ENCODE measurements at regions not wholly inside any gene's neighbourhood (a gene's known extent, or its start where the extent isn't known, plus 50 kb on each side); places are given as distances from the start of the nearest gene placed in this dataset.

GRCh38 chr16:24471561-24472350, 67.6 kb upstream of the RBBP6 start:
- no peak for DNase-seq
- Mint-ChIP-seq H3K27me3 (peaks cover 3% of the 10 kb centered on the region), H3K9me3 (ENCODE audit: low read depth) (peaks cover 2% of the 10 kb centered on the region), H3K36me3 (no peaks in the 10 kb centered on the region), H3K4me1 (no peaks in the 10 kb centered on the region), H3K27ac (no peak overlapping the region), H3K4me3 (no peak overlapping the region)
- CTCF ChIA-PET, result no interaction called here
- no peak for ATAC-seq

DNA sequence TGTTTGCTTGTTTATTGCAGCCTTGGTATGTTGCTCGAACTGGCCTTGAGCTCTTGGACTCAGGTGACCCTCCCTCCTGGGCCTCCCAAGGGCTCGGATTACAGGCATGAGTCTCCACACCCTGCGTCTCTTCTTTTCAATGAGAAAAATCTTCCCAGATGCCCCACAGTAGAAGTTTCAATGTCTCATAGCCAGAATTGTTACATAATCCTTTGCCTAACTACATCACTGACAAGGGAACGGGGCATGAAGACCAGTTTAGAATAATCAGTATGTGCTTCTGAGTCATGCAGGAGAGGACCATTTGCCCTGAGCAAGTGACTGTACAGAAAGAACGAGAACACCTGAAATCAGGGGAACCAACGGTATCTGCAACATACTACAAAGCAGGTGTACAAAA, 61.9 kb upstream of the RBBP6 start:
- Mint-ChIP-seq H3K36me3 (no peaks in the 10 kb centered on the region), H3K27me3 (no peaks in the 10 kb centered on the region), H3K4me1 (no peaks in the 10 kb centered on the region), H3K9me3 (ENCODE audit: low read depth) (peaks cover 2% of the 10 kb centered on the region), H3K4me3 (no peak overlapping the region), H3K27ac (no peak overlapping the region)
- ATAC-seq, result no peak
- DNase-seq, result no peak
- CTCF ChIA-PET, result no interaction called here

- CTCF ChIA-PET, result no interaction called here
- peaks cover 2% of the 10 kb centered on the region for H3K9me3 Mint-ChIP-seq (ENCODE audit: low read depth)
- H3K27me3 Mint-ChIP-seq, result no peaks in the 10 kb centered on the region
- no peaks in the 10 kb centered on the region for H3K36me3 Mint-ChIP-seq
- no peaks in the 10 kb centered on the region for H3K4me1 Mint-ChIP-seq
- DNase-seq (no peak), ATAC-seq (no peak)
- H3K27ac Mint-ChIP-seq, result no peak overlapping the region
- no peak overlapping the region for H3K4me3 Mint-ChIP-seq
Measured at GRCh38 chr16:24478401-24478800, 61.0 kb upstream of the RBBP6 start.

DNA sequence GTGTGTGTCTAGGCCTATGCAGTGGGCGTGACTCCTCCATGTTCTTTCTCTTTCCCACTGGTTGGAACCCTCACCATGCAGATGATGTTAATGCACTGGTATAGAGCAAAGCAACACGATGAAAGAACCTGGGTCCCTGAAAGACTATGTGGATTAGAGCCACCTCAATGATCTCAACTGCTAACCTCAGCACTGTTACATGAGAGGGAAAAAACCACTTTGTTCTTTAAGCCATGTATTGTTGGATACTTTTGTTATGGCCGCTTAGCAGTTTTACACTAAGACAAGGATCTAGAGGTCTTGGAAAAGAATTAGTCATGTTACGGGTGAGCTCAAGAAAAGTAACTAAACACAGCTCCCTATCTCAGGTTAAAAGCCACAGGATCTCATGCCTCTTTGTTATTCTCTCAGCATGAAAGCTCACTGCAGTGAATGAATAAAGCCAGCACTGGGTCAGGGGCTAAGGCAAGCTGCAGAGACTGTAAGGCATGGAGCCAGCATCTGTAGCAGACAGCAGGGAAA, 56.6 kb upstream of the RBBP6 start:
- H3K27ac Mint-ChIP-seq, result no peak overlapping the region
- no peaks in the 10 kb centered on the region for H3K9me3 Mint-ChIP-seq (ENCODE audit: low read depth)
- CTCF ChIA-PET, result no interaction called here
- H3K4me3 Mint-ChIP-seq, result no peak overlapping the region
- ATAC-seq, result no peak
- no peaks in the 10 kb centered on the region for H3K36me3 Mint-ChIP-seq
- no peak for DNase-seq
- no peaks in the 10 kb centered on the region for H3K4me1 Mint-ChIP-seq
- H3K27me3 Mint-ChIP-seq, result peaks cover 9% of the 10 kb centered on the region

- H3K4me1 Mint-ChIP-seq, result no peaks in the 10 kb centered on the region
- CTCF ChIA-PET, result no interaction called here
- DNase-seq (no peak), ATAC-seq (no peak)
- no peak overlapping the region for H3K27ac Mint-ChIP-seq
- H3K4me3 Mint-ChIP-seq, result no peak overlapping the region
- peaks cover 22% of the 10 kb centered on the region for H3K27me3 Mint-ChIP-seq
- H3K9me3 Mint-ChIP-seq (ENCODE audit: low read depth), result peaks cover 3% of the 10 kb centered on the region
- H3K36me3 Mint-ChIP-seq, result peaks cover 1% of the 10 kb centered on the region
Measured at GRCh38 chr16:24488045-24488444, 51.3 kb upstream of the RBBP6 start.

Data from activated CD8-positive, alpha-beta memory T cell treated with anti-CD3 and anti-CD28 coated beads, Interleukin-2, amount 10 ng/mL, durations not matched to agents 7 days and 5 days (primary cell).